ENCODE measurements at regions not wholly inside any gene's neighbourhood (a gene's known extent, or its start where the extent isn't known, plus 50 kb on each side); places are given as distances from the start of the nearest gene placed in this dataset.

DNA sequence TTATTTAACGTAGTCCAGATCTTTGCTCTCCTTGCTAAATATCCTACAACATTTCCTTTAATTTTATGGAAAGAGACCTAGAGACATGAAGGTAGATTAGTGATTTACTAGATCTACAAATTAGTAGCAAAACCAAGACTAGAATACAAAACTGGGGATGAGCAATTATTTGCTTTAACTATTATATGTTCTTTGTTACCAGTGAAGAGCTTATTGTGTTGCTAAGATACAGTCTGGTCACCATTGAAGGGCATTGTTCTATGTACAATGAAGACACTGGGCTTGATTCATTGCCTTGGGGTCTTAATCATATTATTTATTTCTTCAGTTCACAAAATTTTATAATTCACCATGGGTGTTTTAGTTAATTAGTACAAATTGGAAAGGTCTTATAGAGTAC lies 88.3 kb downstream of the S1PR1 start:
- 87 to 90% methylated on average over 1 of the region's 1 CpG for WGBS, 2 donors
- TF ChIP-seq POLR2A (IDR thresholded peaks at IDR 0.05) = no peak
- TF ChIP-seq, protein P1, sequence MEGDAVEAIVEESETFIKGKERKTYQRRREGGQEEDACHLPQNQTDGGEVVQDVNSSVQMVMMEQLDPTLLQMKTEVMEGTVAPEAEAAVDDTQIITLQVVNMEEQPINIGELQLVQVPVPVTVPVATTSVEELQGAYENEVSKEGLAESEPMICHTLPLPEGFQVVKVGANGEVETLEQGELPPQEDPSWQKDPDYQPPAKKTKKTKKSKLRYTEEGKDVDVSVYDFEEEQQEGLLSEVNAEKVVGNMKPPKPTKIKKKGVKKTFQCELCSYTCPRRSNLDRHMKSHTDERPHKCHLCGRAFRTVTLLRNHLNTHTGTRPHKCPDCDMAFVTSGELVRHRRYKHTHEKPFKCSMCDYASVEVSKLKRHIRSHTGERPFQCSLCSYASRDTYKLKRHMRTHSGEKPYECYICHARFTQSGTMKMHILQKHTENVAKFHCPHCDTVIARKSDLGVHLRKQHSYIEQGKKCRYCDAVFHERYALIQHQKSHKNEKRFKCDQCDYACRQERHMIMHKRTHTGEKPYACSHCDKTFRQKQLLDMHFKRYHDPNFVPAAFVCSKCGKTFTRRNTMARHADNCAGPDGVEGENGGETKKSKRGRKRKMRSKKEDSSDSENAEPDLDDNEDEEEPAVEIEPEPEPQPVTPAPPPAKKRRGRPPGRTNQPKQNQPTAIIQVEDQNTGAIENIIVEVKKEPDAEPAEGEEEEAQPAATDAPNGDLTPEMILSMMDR (IDR thresholded peaks at IDR 0.05) = no peak
- DNase-seq (ENCODE audit: low spot score in 2 of 2) = no peak
- H3K4me3 ChIP-seq (ENCODE audit: low read depth, poor library complexity, severe bottlenecking) = no peak overlapping the region
- intact Hi-C loops (cut with DNase I; ENCODE audit: low total_unique reads) = no loop called here

DNA sequence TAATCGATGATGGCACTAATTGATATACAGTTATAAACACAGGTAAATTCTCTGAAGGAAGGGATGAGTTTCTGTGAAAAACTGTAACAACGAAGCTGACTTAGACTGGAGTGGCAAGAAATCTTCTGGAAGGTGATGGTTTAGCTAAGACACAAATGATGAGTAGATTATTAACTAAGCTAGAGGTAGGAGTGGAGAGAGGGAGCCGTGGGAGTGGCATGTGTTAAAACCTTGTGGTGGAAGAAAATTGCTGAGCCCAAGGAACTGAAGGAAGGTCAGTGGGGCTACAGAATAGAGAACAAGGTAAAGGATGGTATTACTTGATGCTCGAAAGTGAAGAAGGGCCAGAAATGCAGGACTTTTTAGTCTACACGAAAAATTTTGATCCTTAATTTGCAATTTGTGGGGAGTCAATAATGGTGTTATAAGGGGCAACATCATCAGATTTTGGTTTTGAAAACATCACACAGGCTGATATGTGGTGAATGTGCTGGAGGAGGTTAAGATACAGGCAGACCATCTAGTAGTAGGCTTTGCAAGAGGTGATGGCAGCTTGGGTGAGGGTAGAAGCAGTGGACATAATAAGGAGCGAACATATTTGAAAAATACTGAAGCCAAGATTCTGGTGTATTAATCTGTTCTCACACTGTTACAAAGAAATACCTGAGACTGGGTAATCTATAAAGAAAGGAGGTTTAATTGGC lies 93.8 kb downstream of the S1PR1 start:
- no peak for DNase-seq (ENCODE audit: low spot score in 2 of 2)
- TF ChIP-seq POLR2A (IDR thresholded peaks at IDR 0.05) = no peak
- TF ChIP-seq, protein P1 (IDR thresholded peaks at IDR 0.05) = no peak
- WGBS, 2 donors = 87 to 88% methylated on average over 6 of the region's 6 CpGs
- H3K4me3 ChIP-seq (ENCODE audit: low read depth, poor library complexity, severe bottlenecking) = no peak overlapping the region
- intact Hi-C loops (cut with DNase I; ENCODE audit: low total_unique reads) = no loop called here

DNA sequence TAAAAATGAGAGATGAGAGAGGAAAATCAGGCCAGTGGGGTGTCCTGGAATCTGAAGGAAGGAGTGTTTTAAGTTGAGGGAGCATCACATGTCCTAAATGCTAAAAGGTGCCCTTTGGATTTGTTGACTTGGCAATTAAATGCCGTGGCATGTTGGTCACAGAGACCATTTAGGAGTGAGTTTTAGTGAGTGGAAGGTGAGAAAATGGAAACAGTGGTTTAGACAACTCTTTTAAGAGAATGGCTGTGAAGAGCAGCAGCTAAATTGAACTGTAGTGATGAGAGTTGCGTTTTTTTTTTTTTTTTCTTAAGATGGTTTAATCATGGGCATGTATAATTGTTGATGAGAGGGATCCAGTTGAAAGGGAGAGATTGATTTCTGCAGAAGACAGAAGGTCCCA lies 95.0 kb downstream of the S1PR1 start:
- WGBS, 2 donors = 83 to 90% methylated on average over 2 of the region's 2 CpGs
- TF ChIP-seq POLR2A (IDR thresholded peaks at IDR 0.05) = no peak
- TF ChIP-seq, protein P1 (IDR thresholded peaks at IDR 0.05) = no peak
- H3K4me3 ChIP-seq (ENCODE audit: low read depth, poor library complexity, severe bottlenecking) = no peak overlapping the region
- no peak for DNase-seq (ENCODE audit: low spot score in 2 of 2)
- intact Hi-C loops (cut with DNase I; ENCODE audit: low total_unique reads) = no loop called here

DNA sequence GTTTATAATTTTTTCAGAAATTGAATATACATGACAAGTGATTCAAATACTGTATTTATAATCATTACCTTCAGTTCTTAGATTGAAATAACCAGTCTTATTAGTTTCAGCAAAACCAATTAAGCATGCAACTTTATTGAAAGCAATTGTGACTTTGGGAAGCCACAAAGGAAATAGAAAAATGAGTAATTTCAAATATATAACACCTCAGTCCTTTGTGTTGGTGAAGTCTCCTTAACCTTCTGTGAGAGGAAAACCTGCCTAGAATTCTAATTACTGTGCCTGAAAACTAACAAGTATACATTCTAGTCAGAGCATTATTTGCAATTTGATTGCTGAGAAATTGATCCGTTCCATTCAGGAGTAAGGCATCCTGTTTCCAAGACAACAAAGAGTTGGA lies 95.8 kb downstream of the S1PR1 start:
- TF ChIP-seq, protein P1 (IDR thresholded peaks at IDR 0.05) = no peak
- TF ChIP-seq POLR2A (IDR thresholded peaks at IDR 0.05) = no peak
- 78 to 91% methylated on average over 1 of the region's 1 CpG for WGBS, 2 donors
- intact Hi-C loops (cut with DNase I; ENCODE audit: low total_unique reads) = no loop called here

DNA sequence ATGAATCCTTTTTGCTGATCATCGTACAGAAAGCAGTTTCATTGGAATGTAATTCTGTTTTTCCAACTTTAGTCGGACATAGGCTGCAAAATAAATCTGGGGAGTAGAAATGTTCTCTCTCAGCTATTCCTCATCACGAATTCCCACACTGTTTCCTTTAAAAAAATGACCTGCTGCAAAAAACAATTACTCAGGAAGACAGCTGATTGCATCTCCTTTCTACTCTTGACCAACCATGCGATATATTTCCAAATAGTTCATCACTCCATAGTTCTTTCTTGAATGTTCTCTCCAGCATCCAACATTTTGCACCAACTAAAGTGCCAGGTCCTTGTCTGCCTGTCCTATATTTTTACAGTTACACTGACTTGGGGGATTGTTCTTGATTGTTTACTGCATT lies 96.4 kb downstream of the S1PR1 start:
- WGBS, 2 donors = 79 to 84% methylated on average over 4 of the region's 4 CpGs
- no peak for TF ChIP-seq POLR2A (IDR thresholded peaks at IDR 0.05)
- TF ChIP-seq, protein P1 (IDR thresholded peaks at IDR 0.05) = no peak
- no peak overlapping the region for H3K4me3 ChIP-seq (ENCODE audit: low read depth, poor library complexity, severe bottlenecking)
- intact Hi-C loops (cut with DNase I; ENCODE audit: low total_unique reads) = no loop called here
- DNase-seq (ENCODE audit: low spot score in 2 of 2) = no peak

More for the DNA sequence above, 95.8 kb downstream of the S1PR1 start:
- H3K4me3 ChIP-seq (ENCODE audit: low read depth, poor library complexity, severe bottlenecking) = no peak overlapping the region
- DNase-seq (ENCODE audit: low spot score in 2 of 2) = no peak

DNA sequence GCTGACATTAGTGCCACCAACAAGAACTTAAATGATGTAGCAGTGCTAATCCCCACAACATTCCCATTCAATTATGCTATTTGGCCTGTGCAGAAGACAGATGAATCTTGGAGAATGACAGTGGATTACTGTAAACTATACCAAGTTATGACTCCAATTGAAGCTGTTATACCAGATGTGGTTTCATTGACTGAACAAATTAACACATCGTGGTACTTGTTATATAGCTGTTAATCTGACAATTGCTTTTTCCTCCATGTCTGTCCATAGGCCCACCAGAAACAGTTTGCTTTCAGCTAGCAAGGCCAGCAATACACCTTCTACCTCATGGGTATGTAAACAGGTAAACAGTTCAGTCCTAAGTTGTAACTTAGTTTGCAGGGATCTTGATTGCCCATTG lies 101.1 kb downstream of the S1PR1 start:
- H3K4me3 ChIP-seq (ENCODE audit: low read depth, poor library complexity, severe bottlenecking) = no peak overlapping the region
- intact Hi-C loops (cut with DNase I; ENCODE audit: low total_unique reads) = no loop called here
- no peak for DNase-seq (ENCODE audit: low spot score in 2 of 2)
- TF ChIP-seq, protein P1 (IDR thresholded peaks at IDR 0.05) = no peak
- TF ChIP-seq POLR2A (IDR thresholded peaks at IDR 0.05) = no peak
- WGBS, 2 donors = 74 to 75% methylated on average over 1 of the region's 1 CpG

Data from lower leg skin (tissue), 4 donors.